ENCODE measurements at regions not wholly inside any gene's neighbourhood (a gene's known extent, or its start where the extent isn't known, plus 50 kb on each side); places are given as distances from the start of the nearest gene placed in this dataset.

- Histone ChIP-seq H3K4me3 (no peak overlapping the region), H3K27ac (no peak overlapping the region)
- no peak for TF ChIP-seq CTCF (IDR thresholded peaks at IDR 0.05)
- no peak for DNase-seq (ENCODE audit: low spot score)
Observed at GRCh38 chrX:36573720-36574119, 434.4 kb upstream of the FAM47C start.

- DNase-seq (ENCODE audit: low spot score): no peak
Observed at GRCh38 chrX:36575670-36576069, 432.5 kb upstream of the FAM47C start.

GRCh38 chrX:36577006-36577405 is 431.2 kb upstream of the FAM47C start:
- no peak for DNase-seq (ENCODE audit: low spot score)
- no peak overlapping the region for H3K4me3 ChIP-seq
- H3K27ac ChIP-seq: no peak overlapping the region
- no peak for TF ChIP-seq CTCF (IDR thresholded peaks at IDR 0.05)

More at GRCh38 chrX:36575670-36576069, 432.5 kb upstream of the FAM47C start:
- Histone ChIP-seq H3K4me3 (no peak overlapping the region), H3K27ac (no peak overlapping the region)
- no peak for TF ChIP-seq CTCF (IDR thresholded peaks at IDR 0.05)

- no peak for DNase-seq (ENCODE audit: low spot score)
Observed at GRCh38 chrX:36581030-36581429, 427.1 kb upstream of the FAM47C start.

GRCh38 chrX:36583674-36584073 is 424.5 kb upstream of the FAM47C start:
- no peak for DNase-seq (ENCODE audit: low spot score)
- no peak for TF ChIP-seq CTCF (IDR thresholded peaks at IDR 0.05)
- no peak overlapping the region for H3K4me3 ChIP-seq

More at GRCh38 chrX:36581030-36581429, 427.1 kb upstream of the FAM47C start:
- no peak overlapping the region for H3K4me3 ChIP-seq
- no peak overlapping the region for H3K27ac ChIP-seq
- TF ChIP-seq CTCF (IDR thresholded peaks at IDR 0.05): no peak

GRCh38 chrX:36609616-36610585 is 398.3 kb upstream of the FAM47C start:
- DNase-seq (ENCODE audit: low spot score): no peak
- Histone ChIP-seq H3K4me3 (no peak overlapping the region), H3K27ac (no peak overlapping the region)
- no peak for TF ChIP-seq CTCF (IDR thresholded peaks at IDR 0.05)

More at GRCh38 chrX:36583674-36584073, 424.5 kb upstream of the FAM47C start:
- H3K27ac ChIP-seq: no peak overlapping the region

- H3K27ac ChIP-seq: no peak overlapping the region
- DNase-seq (ENCODE audit: low spot score): no peak
- no peak for TF ChIP-seq CTCF (IDR thresholded peaks at IDR 0.05)
- H3K4me3 ChIP-seq: no peak overlapping the region
Observed at GRCh38 chrX:36626898-36627297, 381.3 kb upstream of the FAM47C start.

Data from coronary artery (tissue), 2 donors.